NCI-H2171 (cell line): ENCODE measurements at regions not wholly inside any gene's neighbourhood (a gene's known extent, or its start where the extent isn't known, plus 50 kb on each side); places are given as distances from the start of the nearest gene placed in this dataset.

Source experiments
- DNase-seq: peaks from one replicate; lab custom pipeline; 2025; lab: John Stamatoyannopoulos, UW

DNA sequence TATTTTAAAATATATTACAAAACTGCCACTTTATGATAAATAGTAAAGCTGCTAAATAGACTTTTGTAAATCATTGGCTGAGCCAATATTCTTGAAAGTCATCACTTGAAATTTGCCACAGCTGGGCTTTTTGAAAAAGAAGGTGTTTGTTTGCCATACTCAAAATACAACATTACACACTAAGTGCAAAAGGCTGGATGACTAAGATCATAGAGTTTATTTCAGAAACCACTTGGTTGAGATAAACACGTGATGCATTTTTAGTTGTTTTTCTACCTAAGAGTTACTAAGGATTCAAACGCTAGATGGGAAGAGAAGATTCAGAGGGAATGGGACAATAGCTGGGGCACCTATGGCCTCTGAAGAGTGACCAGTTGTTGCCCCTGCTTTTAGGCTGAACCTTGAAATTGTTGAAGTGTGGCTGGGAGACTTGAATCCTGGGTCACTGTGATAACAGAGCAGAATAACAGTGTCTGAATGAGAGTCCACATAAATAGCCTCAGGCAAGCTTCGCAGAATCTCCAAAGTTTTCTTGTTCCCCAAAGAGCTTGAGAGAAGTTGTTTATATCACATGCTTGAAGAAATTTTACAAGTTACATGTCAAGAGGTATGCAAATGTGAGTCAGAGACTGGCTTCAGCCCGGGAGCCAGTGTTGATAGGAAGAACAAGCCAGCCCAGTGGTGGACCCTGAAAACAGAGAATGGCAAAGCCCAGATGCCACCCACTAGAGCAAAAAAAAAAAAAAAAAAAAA, 409.8 kb downstream of the GPD2 start:
- no peak for DNase-seq

DNA sequence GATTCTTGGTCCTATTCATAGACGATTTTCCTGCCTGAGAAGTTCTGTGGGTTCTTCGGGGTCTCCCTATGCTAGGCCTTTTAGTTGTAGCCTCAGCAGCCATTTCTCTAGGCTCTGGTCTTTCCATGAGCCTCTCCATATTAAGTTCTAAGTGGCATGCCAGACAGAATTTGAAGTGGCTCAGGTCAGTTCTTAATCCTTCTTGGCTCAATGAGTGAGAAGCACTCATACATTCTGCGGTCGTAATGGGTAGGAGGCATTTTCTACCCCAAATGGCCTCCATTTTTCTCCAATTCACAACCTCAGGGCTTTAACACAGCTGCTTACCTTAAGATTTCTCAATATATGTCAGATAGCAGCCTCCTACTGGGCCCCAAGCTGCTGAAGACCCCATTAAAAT, 405.3 kb upstream of the GALNT5 start:
- no peak for DNase-seq

DNA sequence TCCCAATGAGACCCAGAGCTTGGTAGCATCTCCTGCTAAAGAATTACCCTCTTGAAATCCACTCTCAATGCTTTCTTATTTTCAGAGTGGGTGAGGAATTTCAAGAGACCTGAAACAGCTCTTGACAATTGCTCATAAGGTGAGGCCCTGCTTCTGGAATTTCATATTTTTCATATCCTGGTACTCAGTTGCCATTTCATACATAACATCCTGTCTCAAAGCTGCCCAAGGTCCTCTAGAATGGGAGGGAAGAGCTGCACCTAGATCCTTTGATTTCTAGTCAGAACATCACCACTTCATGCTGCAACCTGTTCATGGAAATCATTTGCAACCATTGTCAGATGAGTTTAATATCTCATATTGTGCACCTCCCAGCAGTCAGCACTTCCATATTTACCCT, 404.8 kb upstream of the GALNT5 start:
- DNase-seq, result no peak

DNA sequence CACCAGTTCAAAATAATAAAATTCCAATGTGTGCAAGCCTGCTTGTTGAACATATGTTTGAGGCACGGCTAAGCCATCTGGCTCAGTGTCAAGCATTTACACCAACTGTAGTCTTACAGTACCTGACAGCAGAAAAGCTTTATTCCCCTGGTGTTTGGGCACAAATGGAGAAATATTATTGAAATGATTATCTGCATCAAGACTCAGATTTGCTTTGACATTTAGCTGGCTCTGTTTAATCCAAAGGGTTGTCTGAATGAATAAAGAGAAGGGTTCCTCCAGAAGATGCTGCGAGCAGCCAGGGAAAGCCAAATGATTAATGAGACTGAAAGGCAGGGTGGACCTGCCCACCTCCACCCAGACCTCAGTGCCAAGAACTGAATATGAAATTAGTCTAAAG, 393.2 kb upstream of the GALNT5 start:
- peak; percentile 72 for DNase-seq

DNA sequence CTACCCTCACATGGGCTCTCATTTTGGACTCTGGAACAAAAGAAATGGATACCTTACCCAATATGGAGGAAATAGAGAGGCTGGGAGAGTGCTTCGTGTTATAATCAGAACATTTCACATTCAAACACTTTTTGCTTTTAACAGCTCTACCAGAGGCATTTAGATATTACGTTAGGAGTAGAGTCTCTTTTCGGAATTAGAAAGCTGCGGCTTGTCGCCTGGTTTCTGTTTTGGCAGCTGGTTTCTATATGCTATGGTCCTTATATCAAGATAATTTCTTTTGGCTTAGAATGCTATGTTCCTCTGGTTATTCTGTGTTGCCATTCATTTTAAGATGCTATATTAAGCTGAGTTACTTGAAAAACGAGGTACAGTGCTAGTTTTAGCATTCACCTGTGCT, 392.8 kb upstream of the GALNT5 start:
- peak; percentile 0 for DNase-seq

DNA sequence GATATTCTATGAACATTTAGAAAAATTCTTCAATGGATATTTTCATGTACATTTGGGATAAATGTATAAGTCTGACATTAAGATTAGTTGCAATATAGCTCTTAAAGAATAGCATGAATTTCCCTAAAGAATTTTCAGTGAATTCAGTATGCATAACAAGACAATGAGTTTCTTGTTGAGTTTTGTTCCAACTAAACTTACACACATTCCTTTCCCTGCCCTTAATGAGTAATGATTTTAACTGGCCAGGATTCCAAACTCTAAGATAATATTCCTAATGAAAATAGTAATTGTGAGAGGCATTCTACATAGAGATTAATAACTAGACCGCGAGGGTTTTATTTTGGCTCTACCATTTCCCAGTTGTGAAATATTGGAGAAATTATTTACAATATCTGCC, 390.3 kb upstream of the GALNT5 start:
- no peak for DNase-seq

DNA sequence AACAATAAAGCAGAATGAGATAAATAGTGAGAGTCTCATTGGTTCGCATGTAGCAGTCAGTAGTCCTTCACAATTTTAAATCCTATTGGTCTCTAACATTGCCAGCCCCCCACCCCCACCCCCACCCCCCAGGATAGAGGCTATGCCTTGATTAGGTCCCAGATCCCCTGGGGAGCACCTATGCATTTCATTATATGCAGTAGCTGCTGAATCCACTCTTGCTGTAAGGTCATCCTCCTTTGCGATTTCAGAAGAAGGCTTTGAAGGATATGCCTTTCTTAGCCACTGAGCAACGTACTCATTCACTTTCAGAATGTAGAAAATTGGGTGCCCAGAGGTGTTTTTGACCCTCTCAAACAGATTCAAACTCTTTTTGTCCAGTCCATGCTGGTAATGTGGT, 382.8 kb upstream of the GALNT5 start:
- no peak for DNase-seq

GRCh38 chr2:156883804-156884203, 373.7 kb upstream of the GALNT5 start:
- DNase-seq, result no peak

DNA sequence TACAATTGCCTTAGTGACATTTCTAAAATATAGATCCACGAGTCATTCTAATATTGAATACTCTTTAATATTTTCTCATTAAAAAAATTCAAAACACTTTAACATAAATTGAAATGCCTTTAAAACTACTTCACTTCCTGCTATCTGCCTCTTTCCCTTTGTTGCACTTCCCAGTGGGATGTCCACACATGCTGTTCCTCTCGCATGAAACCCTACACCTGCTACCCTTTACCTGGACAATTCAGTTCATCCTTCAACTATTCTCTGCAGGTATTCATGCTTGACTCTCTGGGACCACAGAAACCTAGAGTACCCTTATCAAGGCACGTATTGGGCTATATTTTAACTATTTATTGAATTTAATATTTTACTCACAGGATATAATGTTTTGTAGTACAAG, 373.3 kb upstream of the GALNT5 start:
- DNase-seq, result no peak

GRCh38 chr2:156890529-156891148, 366.9 kb upstream of the GALNT5 start:
- DNase-seq, result peak; percentile 47

DNA sequence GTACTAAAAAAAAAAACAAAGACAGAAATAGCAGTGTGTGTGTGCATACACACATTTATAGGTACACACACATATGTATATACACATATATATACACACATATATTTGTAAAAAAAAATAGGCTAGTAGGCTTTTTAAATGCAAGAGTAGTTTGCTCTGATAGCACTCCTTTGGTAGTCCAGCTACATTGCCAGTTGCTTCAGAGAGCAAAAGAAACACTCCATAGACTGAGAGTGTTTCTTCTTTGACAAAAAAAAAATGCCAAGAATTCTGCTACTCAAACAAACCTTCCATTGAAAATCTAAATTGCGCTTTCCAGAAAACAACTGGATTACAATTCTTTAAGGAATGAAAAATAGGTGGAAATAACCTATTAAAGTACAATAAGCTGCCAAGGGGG, 365.9 kb upstream of the GALNT5 start:
- no peak for DNase-seq

DNA sequence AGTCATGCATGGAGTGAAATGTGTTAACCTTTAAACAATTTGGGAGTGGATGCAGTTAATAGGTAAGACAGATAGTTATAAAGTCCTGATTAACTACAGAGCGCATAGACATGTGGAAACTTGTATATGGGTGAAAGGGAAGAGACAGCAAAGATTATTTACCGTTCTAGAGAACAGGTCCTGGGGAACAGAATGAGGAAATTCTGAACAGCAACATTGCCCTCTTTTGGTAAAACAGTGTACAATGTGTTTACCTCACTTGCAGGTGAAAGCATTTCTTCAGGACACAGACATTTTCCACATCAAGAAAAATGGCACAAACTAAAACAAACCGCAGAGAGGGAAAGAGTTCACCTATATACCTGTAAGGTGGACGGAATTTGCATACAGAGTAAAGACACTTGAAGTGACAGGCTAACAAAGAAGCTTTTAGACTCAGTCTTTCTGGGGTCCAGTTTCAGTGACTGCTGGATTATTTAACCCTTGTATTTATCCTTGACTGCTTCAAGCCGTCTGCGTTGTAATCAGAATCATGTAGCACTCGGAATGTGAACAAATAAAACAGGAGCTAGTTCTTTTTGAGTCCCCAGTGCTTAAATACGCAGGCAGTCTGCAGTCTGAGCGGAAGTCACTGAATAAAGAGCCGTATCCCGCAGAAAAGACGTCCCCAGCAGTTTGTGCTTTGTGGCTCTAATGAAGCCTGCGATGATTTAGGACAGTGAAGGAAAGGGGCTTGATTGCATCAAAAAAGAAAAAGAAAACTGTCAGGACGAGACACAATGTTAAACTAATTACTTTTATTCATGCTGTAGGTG, 364.8 kb upstream of the GALNT5 start:
- peak; percentile 60 for DNase-seq

GRCh38 chr2:156896294-156896693, 361.2 kb upstream of the GALNT5 start:
- no peak for DNase-seq

DNA sequence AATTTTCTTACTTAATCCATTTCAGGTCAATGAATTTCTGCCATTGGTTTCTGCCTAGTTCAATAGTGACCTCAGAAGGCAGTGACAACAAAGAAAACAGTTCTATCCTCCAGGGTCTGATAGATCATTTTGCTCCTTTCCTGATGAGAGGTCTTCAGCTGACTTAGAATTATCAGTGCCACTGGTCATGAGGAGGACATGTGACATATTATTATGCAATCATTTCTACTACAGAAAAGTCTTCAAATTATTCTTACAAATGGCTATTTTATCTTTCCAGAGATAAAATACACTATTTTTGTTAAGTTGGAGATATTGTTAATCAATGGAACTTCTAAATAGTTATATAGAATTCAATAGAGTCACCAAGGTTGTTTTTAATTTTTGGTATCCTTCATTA, 360.0 kb upstream of the GALNT5 start:
- DNase-seq, result no peak

- DNase-seq, result no peak
Observed at GRCh38 chr2:156901373-156902031, 356.0 kb upstream of the GALNT5 start.

DNA sequence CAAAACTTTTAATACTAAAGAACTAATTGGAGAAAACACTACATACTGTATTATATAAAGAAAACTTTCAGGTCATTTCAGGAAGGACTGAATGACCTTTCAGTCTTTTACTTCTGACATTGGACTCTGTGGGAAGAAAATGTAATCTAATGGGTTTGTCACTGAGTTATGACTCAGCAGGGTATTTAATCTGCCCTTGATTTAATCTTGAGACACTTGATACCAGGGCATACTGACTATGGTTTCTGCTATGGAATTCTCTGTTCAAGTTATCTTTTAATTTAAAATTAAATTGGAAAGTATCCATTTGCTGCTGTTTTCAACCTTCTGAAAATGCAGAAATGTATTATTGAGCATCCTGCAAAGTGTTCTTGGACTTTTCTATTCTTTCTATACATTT, 354.2 kb upstream of the GALNT5 start:
- no peak for DNase-seq

- DNase-seq, result no peak
Observed at GRCh38 chr2:156907806-156908205, 349.7 kb upstream of the GALNT5 start.

GRCh38 chr2:156908825-156909224, 348.7 kb upstream of the GALNT5 start:
- no peak for DNase-seq

DNA sequence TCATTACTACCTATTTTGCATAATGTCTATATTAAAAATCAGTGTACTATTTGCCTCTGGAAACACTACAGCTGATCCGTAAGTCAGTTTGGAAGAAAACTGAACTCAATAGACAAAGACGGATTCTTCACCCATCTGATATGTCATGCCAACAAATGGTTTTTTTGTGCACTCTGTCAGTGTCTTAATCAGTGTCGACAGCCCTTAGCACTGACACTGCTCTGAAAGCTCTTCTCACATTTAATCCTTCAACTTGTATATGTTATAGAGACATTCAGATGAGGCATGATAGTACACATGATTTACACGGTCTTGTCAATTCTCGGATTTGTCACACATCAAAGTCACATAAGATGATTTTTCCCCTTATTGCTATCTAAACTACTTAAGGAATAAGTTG, 347.5 kb upstream of the GALNT5 start:
- DNase-seq, result no peak

- DNase-seq, result no peak
Observed at GRCh38 chr2:156915332-156915731, 342.2 kb upstream of the GALNT5 start.

DNA sequence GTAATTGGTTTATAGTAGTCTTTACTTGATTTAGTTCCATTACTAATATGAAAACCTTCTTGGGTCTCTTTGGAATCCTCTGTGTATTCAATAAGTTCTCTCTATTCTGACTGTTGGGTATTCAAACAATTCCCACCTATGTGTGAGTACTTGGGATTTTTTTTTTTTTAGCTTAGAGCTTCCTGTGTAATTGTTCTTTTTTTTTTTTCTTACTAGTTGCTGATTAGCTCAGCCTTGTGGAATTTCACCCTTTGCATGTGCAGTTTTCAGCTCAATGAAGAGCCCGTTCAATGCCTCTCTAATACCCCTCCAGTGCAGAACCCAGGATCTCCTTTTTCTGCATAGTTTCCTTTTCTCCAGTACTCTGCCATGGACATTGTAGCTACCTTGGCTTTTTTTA, 339.1 kb upstream of the GALNT5 start:
- DNase-seq, result no peak

DNA sequence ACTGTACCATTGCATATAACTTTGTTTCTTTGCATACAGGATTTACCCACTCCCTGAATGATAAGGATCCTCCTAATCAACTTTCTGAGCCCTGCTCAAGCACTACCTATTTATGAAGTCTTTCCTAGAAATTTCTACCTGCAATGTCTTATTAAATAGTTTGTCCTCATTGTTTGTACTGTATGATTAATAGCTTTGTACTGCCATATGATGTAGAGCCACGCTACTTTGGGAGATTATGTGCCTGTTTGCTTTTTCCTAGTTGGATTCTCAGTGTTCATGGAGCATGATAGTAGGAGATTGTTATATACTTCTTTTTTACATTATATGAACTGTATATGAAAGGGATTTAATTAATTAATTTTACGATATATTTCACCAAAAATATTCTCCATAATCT, 327.1 kb upstream of the GALNT5 start:
- no peak for DNase-seq
